Skeletal muscle tissue (tissue), 3 donors: ENCODE measurements at regions not wholly inside any gene's neighbourhood (a gene's known extent, or its start where the extent isn't known, plus 50 kb on each side); places are given as distances from the start of the nearest gene placed in this dataset.

Experiments used
- H3K27ac ChIP-seq: one replicate; pipeline ENCODE4 v1.7.0; 2013; ENCODE audit warnings: mild to moderate bottlenecking, low read depth, low read length, inconsistent platforms
- H3K27me3 ChIP-seq, 3 donors: one replicate each; pipeline ENCODE4 v1.7.0; 2013; ENCODE audit warnings: low read length in 3 of 3; ENCODE audit not compliant: control insufficient read depth in 3 of 3, insufficient read depth in 3 of 3
- H3K36me3 ChIP-seq, 3 donors: one replicate each; pipeline ENCODE4 v1.7.0; 2013; ENCODE audit warnings: low read length in 3 of 3; ENCODE audit not compliant: control insufficient read depth in 3 of 3, insufficient read depth in 3 of 3
- H3K4me1 ChIP-seq, 3 donors: one replicate each; pipeline ENCODE4 v1.7.0; 2013; ENCODE audit warnings: low read length in 3 of 3, mild to moderate bottlenecking in 3 of 3; ENCODE audit not compliant: control insufficient read depth in 3 of 3, insufficient read depth in 3 of 3
- H3K4me3 ChIP-seq, 3 donors: one replicate each; pipeline ENCODE4 v1.7.0; 2013; ENCODE audit warnings: low read length in 3 of 3
- H3K9ac ChIP-seq, 3 donors: one replicate each; pipeline ENCODE4 v1.7.0; 2013; ENCODE audit warnings: low read length in 3 of 3, mild to moderate bottlenecking in 3 of 3, moderate library complexity in 2 of 3, low read depth in 1 of 3
- H3K9me3 ChIP-seq, 3 donors: one replicate each; pipeline ENCODE4 v1.7.0; 2013; ENCODE audit warnings: low read length in 3 of 3; ENCODE audit not compliant: control insufficient read depth in 3 of 3
- donor health status: Osteomylitis.

- Histone ChIP-seq H3K4me1 (no peaks in the 10 kb centered on the region), H3K9ac (no peak overlapping the region), H3K4me3 (no peak overlapping the region), H3K36me3 (no peaks in the 10 kb centered on the region), H3K9me3 (no peaks in the 10 kb centered on the region), H3K27ac (no peak overlapping the region), H3K27me3 (no peaks in the 10 kb centered on the region)
Observed at GRCh38 chr3:20912406-20912805, 726.4 kb upstream of the SGO1 start.

GRCh38 chr3:20909511-20909910, 723.5 kb upstream of the SGO1 start:
- Histone ChIP-seq H3K27ac (no peak overlapping the region), H3K36me3 (no peaks in the 10 kb centered on the region), H3K4me1 (no peaks in the 10 kb centered on the region), H3K9me3 (no peaks in the 10 kb centered on the region), H3K4me3 (no peak overlapping the region), H3K27me3 (no peaks in the 10 kb centered on the region), H3K9ac (no peak overlapping the region)

- no peaks in the 10 kb centered on the region for H3K9me3 ChIP-seq
- H3K4me1 ChIP-seq, result no peaks in the 10 kb centered on the region
- H3K27me3 ChIP-seq, result no peaks in the 10 kb centered on the region
- H3K27ac ChIP-seq, result no peak overlapping the region
- no peak overlapping the region for H3K4me3 ChIP-seq
- H3K9ac ChIP-seq, result no peak overlapping the region
- H3K36me3 ChIP-seq, result no peaks in the 10 kb centered on the region
Observed at GRCh38 chr3:20905210-20905805, 719.3 kb upstream of the SGO1 start.

- no peaks in the 10 kb centered on the region for H3K27me3 ChIP-seq
- H3K27ac ChIP-seq, result no peak overlapping the region
- no peaks in the 10 kb centered on the region for H3K9me3 ChIP-seq
- no peak overlapping the region for H3K4me3 ChIP-seq
- no peaks in the 10 kb centered on the region for H3K36me3 ChIP-seq
- no peak overlapping the region for H3K9ac ChIP-seq
- no peaks in the 10 kb centered on the region for H3K4me1 ChIP-seq
Observed at GRCh38 chr3:20904671-20905070, 718.7 kb upstream of the SGO1 start.

GRCh38 chr3:20898962-20899361, 713.0 kb upstream of the SGO1 start:
- Histone ChIP-seq H3K36me3 (no peaks in the 10 kb centered on the region), H3K27me3 (no peaks in the 10 kb centered on the region), H3K27ac (no peak overlapping the region), H3K4me3 (no peak overlapping the region), H3K4me1 (no peaks in the 10 kb centered on the region), H3K9ac (no peak overlapping the region), H3K9me3 (no peaks in the 10 kb centered on the region)

- Histone ChIP-seq H3K4me3 (no peak overlapping the region), H3K27me3 (no peaks in the 10 kb centered on the region), H3K27ac (no peak overlapping the region), H3K36me3 (no peaks in the 10 kb centered on the region), H3K9ac (no peak overlapping the region), H3K4me1 (no peaks in the 10 kb centered on the region), H3K9me3 (no peaks in the 10 kb centered on the region)
Observed at GRCh38 chr3:20890111-20890519, 704.1 kb upstream of the SGO1 start.

GRCh38 chr3:20878691-20879090, 692.7 kb upstream of the SGO1 start:
- no peak overlapping the region for H3K4me3 ChIP-seq
- no peaks in the 10 kb centered on the region for H3K36me3 ChIP-seq
- peaks cover 0 to 5% (median 5%) of the 10 kb centered on the region in 3 donors for H3K9me3 ChIP-seq
- H3K27ac ChIP-seq, result no peak overlapping the region
- H3K4me1 ChIP-seq, result no peaks in the 10 kb centered on the region
- H3K27me3 ChIP-seq, result no peaks in the 10 kb centered on the region
- H3K9ac ChIP-seq, result no peak overlapping the region

- Histone ChIP-seq H3K4me3 (no peak overlapping the region), H3K9ac (no peak overlapping the region), H3K27ac (no peak overlapping the region), H3K9me3 (peaks cover 0 to 5% (median 5%) of the 10 kb centered on the region in 3 donors), H3K36me3 (no peaks in the 10 kb centered on the region), H3K27me3 (no peaks in the 10 kb centered on the region), H3K4me1 (no peaks in the 10 kb centered on the region)
Observed at GRCh38 chr3:20873235-20873634, 687.2 kb upstream of the SGO1 start.

GRCh38 chr3:20870106-20870899, 684.3 kb upstream of the SGO1 start:
- H3K36me3 ChIP-seq, result no peaks in the 10 kb centered on the region
- no peaks in the 10 kb centered on the region for H3K27me3 ChIP-seq
- H3K27ac ChIP-seq, result no peak overlapping the region
- no peak overlapping the region for H3K9ac ChIP-seq
- H3K4me3 ChIP-seq, result no peak overlapping the region
- H3K9me3 ChIP-seq, result peaks cover 0 to under 1% (median 0%) of the 10 kb centered on the region in 3 donors
- H3K4me1 ChIP-seq, result no peaks in the 10 kb centered on the region

- Histone ChIP-seq H3K27ac (no peak overlapping the region), H3K36me3 (no peaks in the 10 kb centered on the region), H3K9me3 (no peaks in the 10 kb centered on the region), H3K9ac (no peak overlapping the region), H3K4me3 (no peak overlapping the region), H3K4me1 (no peaks in the 10 kb centered on the region), H3K27me3 (no peaks in the 10 kb centered on the region)
Observed at GRCh38 chr3:20865803-20866202, 679.8 kb upstream of the SGO1 start.
